IPS-NIHi11 (cell line): ENCODE measurements at regions not wholly inside any gene's neighbourhood (a gene's known extent, or its start where the extent isn't known, plus 50 kb on each side); places are given as distances from the start of the nearest gene placed in this dataset.
A peak's percentile ranks its signal among the peaks of the same experiment; 100 is the strongest.

Experiments
- DNase-seq: peaks from one replicate; pipeline ENCODE4 v3.0.0; 2012; ENCODE audit warnings: mixed read lengths, low spot score

- no peak for DNase-seq
Observed at GRCh38 chr12:30151831-30152230, 368.1 kb upstream of the TMTC1 start.

- no peak for DNase-seq
Observed at GRCh38 chr12:30146561-30146960, 362.8 kb upstream of the TMTC1 start.

- no peak for DNase-seq
Observed at GRCh38 chr12:30145684-30146032, 361.9 kb upstream of the TMTC1 start.

GRCh38 chr12:30144777-30145683, 361.3 kb upstream of the TMTC1 start:
- DNase-seq, result no peak

GRCh38 chr12:30142301-30142700, 358.6 kb upstream of the TMTC1 start:
- DNase-seq, result no peak

GRCh38 chr12:30138483-30138882, 354.7 kb upstream of the TMTC1 start:
- DNase-seq, result peak; percentile 17

- DNase-seq, result no peak
Observed at GRCh38 chr12:30136696-30137095, 353.0 kb upstream of the TMTC1 start.

- DNase-seq, result no peak
Observed at GRCh38 chr12:30135776-30136175, 352.0 kb upstream of the TMTC1 start.

GRCh38 chr12:30134229-30134628, 350.5 kb upstream of the TMTC1 start:
- peak; percentile 29 for DNase-seq

GRCh38 chr12:30126944-30127343, 343.2 kb upstream of the TMTC1 start:
- no peak for DNase-seq

GRCh38 chr12:30120522-30120921, 336.8 kb upstream of the TMTC1 start:
- no peak for DNase-seq

GRCh38 chr12:30117483-30117882, 333.7 kb upstream of the TMTC1 start:
- DNase-seq, result no peak

- DNase-seq, result no peak
Observed at GRCh38 chr12:30111719-30112118, 328.0 kb upstream of the TMTC1 start.

- DNase-seq, result no peak
Observed at GRCh38 chr12:30110958-30111586, 327.3 kb upstream of the TMTC1 start.

- no peak for DNase-seq
Observed at GRCh38 chr12:30110498-30110897, 326.8 kb upstream of the TMTC1 start.

GRCh38 chr12:30108666-30109065, 324.9 kb upstream of the TMTC1 start:
- DNase-seq, result no peak

GRCh38 chr12:30106204-30106965, 322.6 kb upstream of the TMTC1 start:
- DNase-seq, result no peak

- DNase-seq, result no peak
Observed at GRCh38 chr12:30105505-30105904, 321.8 kb upstream of the TMTC1 start.

GRCh38 chr12:30104971-30105370, 321.2 kb upstream of the TMTC1 start:
- no peak for DNase-seq

GRCh38 chr12:30100741-30101140, 317.0 kb upstream of the TMTC1 start:
- DNase-seq, result no peak

- DNase-seq, result peak; percentile 46
Observed at GRCh38 chr12:30098677-30099076, 314.9 kb upstream of the TMTC1 start.

GRCh38 chr12:30095511-30095910, 311.8 kb upstream of the TMTC1 start:
- no peak for DNase-seq
